Tibial artery (tissue), 4 donors: ENCODE measurements at regions not wholly inside any gene's neighbourhood (a gene's known extent, or its start where the extent isn't known, plus 50 kb on each side); places are given as distances from the start of the nearest gene placed in this dataset.

ENCODE experiments used
- DNase-seq, 2 donors: peaks; one replicate each; pipeline ENCODE4 v3.0.0-alpha.2; 2019
- H3K27ac ChIP-seq, 2 donors: fragments of 200-600 bp; sonication (generic) in 1 of 2; 1 replicate in 1 of 2; 2 replicates in 1 of 2; pipeline ENCODE4 v1.5.1; 2018 to 2019; ENCODE audit warnings: mild to moderate bottlenecking in 1 of 2
- H3K27me3 ChIP-seq, 2 donors: fragments of 200-600 bp; sonication (generic) in 1 of 2; one replicate each; pipeline versions ENCODE4 v1.5.1 to v1.6.0; 2016 to 2019
- H3K36me3 ChIP-seq, 3 donors: fragments of 200-600 bp; sonication (generic) in 2 of 3; one replicate each; pipeline ENCODE4 v1.5.1; 2016 to 2019; ENCODE audit warnings: mild to moderate bottlenecking in 2 of 3
- H3K4me1 ChIP-seq, 4 donors: fragments of 200-600 bp; sonication (generic) in 2 of 4; 1 replicate in 3 of 4; 2 replicates in 1 of 4; pipeline ENCODE4 v1.5.1; 2016 to 2019
- H3K4me3 ChIP-seq, 2 donors: fragments of 200-600 bp; sonication (generic) in 1 of 2; 1 replicate in 1 of 2; 2 replicates in 1 of 2; pipeline ENCODE4 v1.5.1; 2018 to 2019; ENCODE audit warnings: mild to moderate bottlenecking in 2 of 2
- H3K9me3 ChIP-seq, 3 donors: fragments of 200-600 bp; sonication (generic) in 1 of 3; one replicate each; pipeline ENCODE4 v1.5.1; 2016 to 2019
- intact Hi-C: fragments of 100-400 bp; cut with DNase I; formaldehyde crosslinking; loops from one replicate; pipeline ENCODE4 v1.15.0; 2023; ENCODE audit warnings: low total_unique reads
- TF ChIP-seq, protein P1 (sequence below), 2 experiments: fragments of 200-600 bp in 1 of 2; fragments of 450-650 bp in 1 of 2; IDR thresholded peaks; one replicate each; pipeline ENCODE4 v1.5.1; 2017 to 2019; ENCODE audit warnings: antibody characterized with exemption in 2 of 2, mild to moderate bottlenecking in 1 of 2, moderate library complexity in 1 of 2

DNA sequence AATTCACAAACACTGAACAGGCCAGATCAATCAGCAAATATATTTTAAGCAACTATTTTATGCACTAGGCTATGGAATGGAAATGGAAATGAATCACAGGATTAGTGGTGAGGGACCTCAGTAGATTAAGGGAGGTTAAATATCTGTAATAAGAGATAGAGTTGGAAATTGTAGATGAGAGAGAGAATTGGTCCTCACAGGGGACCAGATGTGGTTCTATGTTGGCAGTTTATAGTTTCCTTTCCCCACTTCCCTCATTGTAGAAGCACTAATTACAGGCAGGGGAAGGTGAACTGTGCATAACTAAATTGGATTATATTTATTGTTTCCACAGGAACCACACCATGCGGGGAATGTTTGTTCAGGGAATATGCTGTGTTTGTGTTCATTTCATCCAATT lies 496.2 kb downstream of the ARHGEF28 start:
- no peaks in the 10 kb centered on the region for H3K27me3 ChIP-seq
- TF ChIP-seq, protein P1, sequence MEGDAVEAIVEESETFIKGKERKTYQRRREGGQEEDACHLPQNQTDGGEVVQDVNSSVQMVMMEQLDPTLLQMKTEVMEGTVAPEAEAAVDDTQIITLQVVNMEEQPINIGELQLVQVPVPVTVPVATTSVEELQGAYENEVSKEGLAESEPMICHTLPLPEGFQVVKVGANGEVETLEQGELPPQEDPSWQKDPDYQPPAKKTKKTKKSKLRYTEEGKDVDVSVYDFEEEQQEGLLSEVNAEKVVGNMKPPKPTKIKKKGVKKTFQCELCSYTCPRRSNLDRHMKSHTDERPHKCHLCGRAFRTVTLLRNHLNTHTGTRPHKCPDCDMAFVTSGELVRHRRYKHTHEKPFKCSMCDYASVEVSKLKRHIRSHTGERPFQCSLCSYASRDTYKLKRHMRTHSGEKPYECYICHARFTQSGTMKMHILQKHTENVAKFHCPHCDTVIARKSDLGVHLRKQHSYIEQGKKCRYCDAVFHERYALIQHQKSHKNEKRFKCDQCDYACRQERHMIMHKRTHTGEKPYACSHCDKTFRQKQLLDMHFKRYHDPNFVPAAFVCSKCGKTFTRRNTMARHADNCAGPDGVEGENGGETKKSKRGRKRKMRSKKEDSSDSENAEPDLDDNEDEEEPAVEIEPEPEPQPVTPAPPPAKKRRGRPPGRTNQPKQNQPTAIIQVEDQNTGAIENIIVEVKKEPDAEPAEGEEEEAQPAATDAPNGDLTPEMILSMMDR (IDR thresholded peaks at IDR 0.05): no peak
- H3K4me3 ChIP-seq: no peak overlapping the region
- no peaks in the 10 kb centered on the region for H3K9me3 ChIP-seq
- H3K36me3 ChIP-seq: no peaks in the 10 kb centered on the region
- DNase-seq: no peak
- H3K27ac ChIP-seq: no peak overlapping the region
- intact Hi-C loops: no loop called here
- H3K4me1 ChIP-seq: no peaks in the 10 kb centered on the region

DNA sequence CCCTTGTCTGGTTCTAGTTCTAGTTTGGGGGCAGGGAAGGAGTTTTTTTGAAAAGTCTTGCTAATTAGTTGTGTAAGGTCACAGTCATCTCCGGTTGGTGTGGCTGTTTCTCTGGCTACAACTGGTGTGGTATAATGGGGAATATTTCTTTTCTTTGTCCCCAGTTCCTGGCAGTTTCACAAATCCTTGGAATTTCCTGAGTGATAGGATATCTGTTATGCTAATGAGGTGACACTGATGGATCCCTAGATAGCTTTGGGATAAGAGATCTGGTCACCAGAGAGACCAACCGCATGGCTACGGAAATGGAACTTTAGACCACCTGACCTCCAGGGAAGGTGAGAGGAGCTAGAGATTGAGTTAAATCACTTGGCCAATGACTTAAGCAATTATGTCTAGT lies 494.6 kb downstream of the ARHGEF28 start:
- TF ChIP-seq, protein P1 (IDR thresholded peaks at IDR 0.05): no peak
- H3K9me3 ChIP-seq: no peaks in the 10 kb centered on the region
- intact Hi-C loops: no loop called here
- H3K4me3 ChIP-seq: no peak overlapping the region
- no peaks in the 10 kb centered on the region for H3K27me3 ChIP-seq
- no peaks in the 10 kb centered on the region for H3K4me1 ChIP-seq
- no peak overlapping the region for H3K27ac ChIP-seq
- H3K36me3 ChIP-seq: no peaks in the 10 kb centered on the region
- DNase-seq: no peak

DNA sequence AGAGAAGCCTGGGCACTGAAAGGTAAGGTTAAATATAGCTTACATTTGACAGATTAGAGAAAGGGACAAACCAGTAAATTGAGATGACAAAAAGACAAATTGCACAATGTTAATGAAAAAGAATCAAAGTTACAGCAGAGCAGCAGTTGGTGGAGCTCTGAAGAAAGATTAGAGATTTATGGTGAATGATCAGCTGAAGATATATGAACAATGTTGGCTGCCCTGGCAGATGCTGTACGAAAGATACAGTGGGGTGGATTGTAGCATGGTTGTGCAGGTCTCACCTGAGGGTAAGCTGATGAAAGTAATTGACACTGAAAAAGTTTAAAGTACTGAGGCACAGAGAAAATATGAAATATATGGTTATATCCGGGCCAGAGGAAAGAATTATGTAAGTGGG lies 492.1 kb downstream of the ARHGEF28 start:
- DNase-seq: no peak
- intact Hi-C loops: no loop called here
- H3K4me3 ChIP-seq: no peak overlapping the region

DNA sequence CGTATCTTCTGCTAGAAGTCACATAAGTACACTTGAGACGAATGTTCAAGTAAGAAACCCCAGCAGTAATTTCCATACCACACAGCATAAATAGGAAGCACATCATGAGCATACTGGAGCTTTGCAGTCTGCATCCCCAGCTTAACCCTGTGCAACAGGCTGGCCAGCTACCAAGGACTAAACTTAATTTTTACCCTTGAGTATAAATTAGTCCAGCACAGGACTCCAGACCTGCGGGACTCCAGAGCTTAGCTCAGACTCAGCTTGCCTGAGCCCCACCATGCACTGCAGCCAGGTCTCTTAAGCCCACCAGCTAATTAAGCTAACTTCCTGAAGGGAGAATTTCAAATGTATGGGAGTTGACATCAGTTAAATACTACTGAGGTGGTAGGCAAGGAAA lies 491.0 kb downstream of the ARHGEF28 start:
- H3K36me3 ChIP-seq: no peaks in the 10 kb centered on the region
- no peak for DNase-seq
- intact Hi-C loops: no loop called here
- no peak overlapping the region for H3K4me3 ChIP-seq
- H3K4me1 ChIP-seq: no peaks in the 10 kb centered on the region
- no peak overlapping the region for H3K27ac ChIP-seq
- TF ChIP-seq, protein P1 (IDR thresholded peaks at IDR 0.05): no peak
- no peaks in the 10 kb centered on the region for H3K9me3 ChIP-seq
- no peaks in the 10 kb centered on the region for H3K27me3 ChIP-seq

More for the DNA sequence above, 492.1 kb downstream of the ARHGEF28 start:
- TF ChIP-seq, protein P1 (IDR thresholded peaks at IDR 0.05): no peak
- H3K4me1 ChIP-seq: no peaks in the 10 kb centered on the region
- no peaks in the 10 kb centered on the region for H3K36me3 ChIP-seq
- no peaks in the 10 kb centered on the region for H3K9me3 ChIP-seq
- no peaks in the 10 kb centered on the region for H3K27me3 ChIP-seq
- H3K27ac ChIP-seq: no peak overlapping the region

DNA sequence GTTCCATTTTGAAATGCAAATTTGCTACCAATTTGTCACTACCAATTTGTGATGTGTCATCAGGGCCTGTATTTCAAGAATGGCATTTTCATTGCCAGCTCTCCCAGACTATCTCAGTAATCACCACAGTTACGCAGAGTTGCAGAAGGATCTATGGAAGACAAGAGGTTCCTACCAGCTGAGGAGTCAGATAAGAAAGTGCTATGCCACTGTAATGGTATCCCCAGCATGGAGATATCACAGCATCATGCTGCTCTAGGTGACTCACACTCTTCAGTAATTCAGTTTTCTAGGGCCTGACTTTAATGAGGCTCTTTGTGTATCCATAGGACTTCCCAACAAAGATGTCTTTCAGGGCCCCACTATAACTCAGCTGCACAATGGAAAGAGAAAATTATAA lies 490.3 kb downstream of the ARHGEF28 start:
- Histone ChIP-seq H3K4me1 (no peaks in the 10 kb centered on the region), H3K27me3 (no peaks in the 10 kb centered on the region), H3K9me3 (no peaks in the 10 kb centered on the region), H3K4me3 (no peak overlapping the region), H3K36me3 (no peaks in the 10 kb centered on the region), H3K27ac (no peak overlapping the region)
- TF ChIP-seq, protein P1 (IDR thresholded peaks at IDR 0.05): no peak
- intact Hi-C loops: no loop called here
- DNase-seq: no peak

DNA sequence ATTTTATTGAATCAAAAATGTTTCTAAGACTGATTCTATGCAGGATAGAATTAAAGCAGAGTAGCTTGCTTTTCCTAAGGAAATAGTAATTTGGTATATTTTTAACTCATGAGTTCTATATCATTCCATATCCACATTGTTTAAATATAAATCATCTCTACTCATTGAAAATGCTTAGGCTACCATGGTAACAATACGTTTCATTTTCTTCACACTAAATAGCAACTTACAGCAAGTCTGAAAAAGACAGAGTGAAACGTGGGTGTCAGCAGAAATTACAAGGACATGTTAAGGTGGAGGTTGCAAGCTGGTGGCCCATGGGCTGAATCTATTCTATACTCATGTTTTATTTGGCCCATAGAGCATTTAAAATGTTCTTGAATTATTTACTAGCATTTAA lies 487.9 kb downstream of the ARHGEF28 start:
- H3K27me3 ChIP-seq: no peaks in the 10 kb centered on the region
- no peak overlapping the region for H3K27ac ChIP-seq
- no peaks in the 10 kb centered on the region for H3K9me3 ChIP-seq
- H3K36me3 ChIP-seq: no peaks in the 10 kb centered on the region
- intact Hi-C loops: no loop called here
- H3K4me3 ChIP-seq: no peak overlapping the region
- TF ChIP-seq, protein P1 (IDR thresholded peaks at IDR 0.05): no peak
- DNase-seq: no peak
- H3K4me1 ChIP-seq: no peaks in the 10 kb centered on the region
